Neural cell (in vitro differentiated cells): ENCODE measurements at regions not wholly inside any gene's neighbourhood (a gene's known extent, or its start where the extent isn't known, plus 50 kb on each side); places are given as distances from the start of the nearest gene placed in this dataset.

Experiments
- EZH2 ChIP-seq: fragments of 200-600, 300-800 bp; shearing (Covaris generic), sonication (generic); IDR thresholded peaks from 2 replicates; pipeline ENCODE4 v1.6.1; 2014; ENCODE audit warnings: antibody characterized with exemption, low read length, borderline replicate concordance, mild to moderate bottlenecking; ENCODE audit not compliant: insufficient read depth, poor library complexity, severe bottlenecking
- TF ChIP-seq, protein P1 (sequence below): fragments of 450-650 bp; IDR thresholded peaks from 2 replicates; pipeline ENCODE4 v1.5.1; 2014; ENCODE audit warnings: antibody characterized with exemption, mild to moderate bottlenecking, moderate library complexity; ENCODE audit not compliant: poor library complexity, severe bottlenecking

DNA sequence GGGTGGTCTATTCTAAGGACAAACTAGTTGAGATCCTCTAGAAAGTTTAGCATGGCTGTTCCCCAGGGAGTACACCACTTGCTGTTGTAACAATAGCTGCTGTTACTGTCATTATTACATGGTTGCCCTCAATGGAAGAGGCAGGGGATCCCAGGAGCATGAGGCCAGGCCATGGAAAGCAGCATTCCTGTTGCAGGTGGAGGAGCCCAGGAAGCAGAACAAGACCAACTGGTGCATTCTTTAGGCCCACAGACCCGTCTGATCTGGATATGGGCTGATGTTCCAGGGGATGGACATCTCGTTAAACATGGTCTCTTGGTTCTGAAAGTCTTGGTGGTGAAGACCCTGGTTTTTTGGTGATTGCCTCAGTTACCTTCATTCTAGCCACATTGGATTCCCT is 109.2 kb upstream of the WSCD2 start:
- TF ChIP-seq, protein P1, sequence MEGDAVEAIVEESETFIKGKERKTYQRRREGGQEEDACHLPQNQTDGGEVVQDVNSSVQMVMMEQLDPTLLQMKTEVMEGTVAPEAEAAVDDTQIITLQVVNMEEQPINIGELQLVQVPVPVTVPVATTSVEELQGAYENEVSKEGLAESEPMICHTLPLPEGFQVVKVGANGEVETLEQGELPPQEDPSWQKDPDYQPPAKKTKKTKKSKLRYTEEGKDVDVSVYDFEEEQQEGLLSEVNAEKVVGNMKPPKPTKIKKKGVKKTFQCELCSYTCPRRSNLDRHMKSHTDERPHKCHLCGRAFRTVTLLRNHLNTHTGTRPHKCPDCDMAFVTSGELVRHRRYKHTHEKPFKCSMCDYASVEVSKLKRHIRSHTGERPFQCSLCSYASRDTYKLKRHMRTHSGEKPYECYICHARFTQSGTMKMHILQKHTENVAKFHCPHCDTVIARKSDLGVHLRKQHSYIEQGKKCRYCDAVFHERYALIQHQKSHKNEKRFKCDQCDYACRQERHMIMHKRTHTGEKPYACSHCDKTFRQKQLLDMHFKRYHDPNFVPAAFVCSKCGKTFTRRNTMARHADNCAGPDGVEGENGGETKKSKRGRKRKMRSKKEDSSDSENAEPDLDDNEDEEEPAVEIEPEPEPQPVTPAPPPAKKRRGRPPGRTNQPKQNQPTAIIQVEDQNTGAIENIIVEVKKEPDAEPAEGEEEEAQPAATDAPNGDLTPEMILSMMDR, result no peak
- no peak for TF ChIP-seq EZH2
